A673 (cell line): ENCODE measurements at regions not wholly inside any gene's neighbourhood (a gene's known extent, or its start where the extent isn't known, plus 50 kb on each side); places are given as distances from the start of the nearest gene placed in this dataset.

Source experiments
- EZH2 ChIP-seq: fragments of 200-600 bp; sonication (generic); IDR thresholded peaks from 2 replicates; pipeline ENCODE4 v1.6.1; 2017; ENCODE audit warnings: borderline replicate concordance, low read depth, mild to moderate bottlenecking, mixed read lengths, antibody characterized with exemption, low read length; ENCODE audit not compliant: poor library complexity, severe bottlenecking
- TF ChIP-seq, protein P1 (sequence below): fragments of 300-800, 200-600 bp; sonication (generic); conservative IDR thresholded peaks from 2 replicates; pipeline ENCODE4 v1.5.1; 2017; ENCODE audit warnings: low read depth, mild to moderate bottlenecking, antibody characterized with exemption, low read length, moderate library complexity, mixed read lengths

DNA sequence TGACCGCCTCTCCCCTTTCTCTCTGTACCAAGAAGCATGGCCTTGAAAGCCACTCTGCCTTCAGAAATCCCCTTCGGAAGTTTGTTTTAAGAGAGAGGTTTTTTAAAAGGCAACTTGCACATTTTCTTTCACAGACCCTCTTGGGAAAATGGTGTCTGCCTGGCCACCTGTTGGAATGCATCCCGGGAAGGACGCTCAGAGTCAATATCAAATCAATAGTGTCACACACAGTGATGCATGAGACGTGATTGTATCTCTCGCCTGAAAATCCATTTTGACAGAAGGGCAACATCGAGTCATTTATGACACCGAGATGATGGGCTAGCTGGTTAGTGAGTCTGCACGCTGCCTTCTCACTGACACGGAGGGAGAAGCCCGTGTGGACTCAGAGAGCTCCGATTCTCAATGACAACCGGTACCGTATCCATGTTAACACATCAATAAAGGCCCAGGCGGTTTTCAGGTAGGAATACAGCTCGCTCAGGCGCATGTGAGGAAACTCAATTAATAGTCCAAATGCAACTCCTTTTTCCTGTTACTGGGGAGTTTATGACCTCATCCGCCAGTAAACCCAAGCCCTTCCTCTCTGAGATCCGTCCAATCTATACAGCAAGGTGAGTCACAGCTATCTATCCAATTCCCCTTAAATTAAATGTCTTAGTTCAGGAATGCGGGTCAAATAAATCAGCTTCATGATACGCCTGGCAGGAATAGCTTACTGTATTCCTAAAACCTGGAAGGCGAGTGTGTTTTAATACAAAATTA lies 621.5 kb upstream of the MKI67 start:
- TF ChIP-seq, protein P1, sequence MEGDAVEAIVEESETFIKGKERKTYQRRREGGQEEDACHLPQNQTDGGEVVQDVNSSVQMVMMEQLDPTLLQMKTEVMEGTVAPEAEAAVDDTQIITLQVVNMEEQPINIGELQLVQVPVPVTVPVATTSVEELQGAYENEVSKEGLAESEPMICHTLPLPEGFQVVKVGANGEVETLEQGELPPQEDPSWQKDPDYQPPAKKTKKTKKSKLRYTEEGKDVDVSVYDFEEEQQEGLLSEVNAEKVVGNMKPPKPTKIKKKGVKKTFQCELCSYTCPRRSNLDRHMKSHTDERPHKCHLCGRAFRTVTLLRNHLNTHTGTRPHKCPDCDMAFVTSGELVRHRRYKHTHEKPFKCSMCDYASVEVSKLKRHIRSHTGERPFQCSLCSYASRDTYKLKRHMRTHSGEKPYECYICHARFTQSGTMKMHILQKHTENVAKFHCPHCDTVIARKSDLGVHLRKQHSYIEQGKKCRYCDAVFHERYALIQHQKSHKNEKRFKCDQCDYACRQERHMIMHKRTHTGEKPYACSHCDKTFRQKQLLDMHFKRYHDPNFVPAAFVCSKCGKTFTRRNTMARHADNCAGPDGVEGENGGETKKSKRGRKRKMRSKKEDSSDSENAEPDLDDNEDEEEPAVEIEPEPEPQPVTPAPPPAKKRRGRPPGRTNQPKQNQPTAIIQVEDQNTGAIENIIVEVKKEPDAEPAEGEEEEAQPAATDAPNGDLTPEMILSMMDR: no peak
- TF ChIP-seq EZH2: no peak
